AG04450 (cell line): ENCODE measurements at regions not wholly inside any gene's neighbourhood (a gene's known extent, or its start where the extent isn't known, plus 50 kb on each side); places are given as distances from the start of the nearest gene placed in this dataset.

Experiments used
- CTCF ChIA-PET: fragments of 300-600, 350-600 bp; formaldehyde crosslinking; extraction: SDS; loops from one replicate; lab custom pipeline; 2022; ENCODE audit warnings: antibody characterized with exemption, inconsistent platforms; lab: Charles Lee
- POLR2A ChIA-PET: fragments of 350-600 bp; formaldehyde crosslinking; extraction: SDS; loops from one replicate; lab custom pipeline; 2021; ENCODE audit warnings: antibody characterized with exemption, inconsistent platforms; lab: Yijun Ruan, JAX
- DNase-seq: peaks from one replicate; pipeline ENCODE4 v3.0.0-alpha.2; 2011; ENCODE audit warnings: low read depth, low spot score
- H3K27ac ChIP-seq: one replicate; pipeline ENCODE4 v1.5.1; 2012; ENCODE audit warnings: low read depth, low read length, control low read depth
- H3K27me3 ChIP-seq: one replicate; pipeline ENCODE4 v1.6.0; 2012; ENCODE audit warnings: low read length; ENCODE audit not compliant: control insufficient read depth, insufficient read depth
- H3K4me3 ChIP-seq: 2 replicates; pipeline ENCODE4 v1.5.1; 2011; ENCODE audit warnings: mild to moderate bottlenecking, low read depth, low read length, control low read depth
- H3K9me3 ChIP-seq: 2 replicates; pipeline ENCODE4 v1.5.1; 2012; ENCODE audit warnings: low read length; ENCODE audit not compliant: control insufficient read depth, insufficient read depth
- TF ChIP-seq, protein P1 (sequence below): IDR thresholded peaks from 2 replicates; pipeline ENCODE4 v1.5.1; 2011; ENCODE audit warnings: low read depth, low read length, control low read depth, inconsistent platforms

DNA sequence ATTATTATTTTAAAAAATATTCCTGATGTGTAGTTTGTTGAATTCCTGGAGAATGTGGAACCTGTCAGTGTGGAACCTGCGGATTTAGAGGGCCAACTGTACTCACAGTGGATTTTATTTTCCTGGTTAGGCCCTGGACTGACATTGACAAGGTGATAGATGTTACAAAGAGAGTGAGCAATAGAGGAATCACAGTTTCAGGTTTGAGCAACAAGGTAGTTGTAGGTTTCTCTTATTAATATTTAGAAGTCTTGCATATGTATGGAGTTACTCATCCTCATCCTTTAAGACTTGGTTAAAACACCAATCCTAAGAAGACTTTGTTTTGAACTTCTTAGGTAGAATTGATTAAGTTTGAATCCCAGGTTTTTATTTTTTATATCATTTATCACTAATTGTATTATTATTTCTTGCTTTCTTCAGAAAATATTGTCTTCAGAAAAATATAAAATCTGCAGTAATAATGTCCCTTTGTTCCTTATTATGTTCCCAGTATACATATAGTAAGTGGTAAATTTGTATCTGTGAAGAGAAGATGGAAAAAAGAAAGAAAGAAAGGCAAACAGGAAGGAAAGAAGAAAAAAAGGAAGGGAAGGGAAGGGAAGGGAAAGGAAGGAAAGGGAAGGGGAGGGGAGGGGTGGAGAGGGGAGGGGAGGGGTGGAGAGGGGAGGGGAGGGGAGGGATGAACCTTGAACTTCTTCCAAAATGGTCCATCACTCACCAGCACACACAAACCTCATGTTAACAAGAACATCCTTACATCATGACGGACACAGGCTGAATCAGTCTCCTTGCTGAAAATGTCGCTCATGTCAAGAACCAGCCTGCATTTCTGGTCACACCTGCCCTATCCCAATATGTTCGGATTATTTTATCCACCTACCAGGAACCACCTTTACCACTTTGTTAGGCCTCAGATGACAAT, 867.2 kb downstream of the CDH11 start:
- CTCF ChIA-PET: no interaction called here

DNA sequence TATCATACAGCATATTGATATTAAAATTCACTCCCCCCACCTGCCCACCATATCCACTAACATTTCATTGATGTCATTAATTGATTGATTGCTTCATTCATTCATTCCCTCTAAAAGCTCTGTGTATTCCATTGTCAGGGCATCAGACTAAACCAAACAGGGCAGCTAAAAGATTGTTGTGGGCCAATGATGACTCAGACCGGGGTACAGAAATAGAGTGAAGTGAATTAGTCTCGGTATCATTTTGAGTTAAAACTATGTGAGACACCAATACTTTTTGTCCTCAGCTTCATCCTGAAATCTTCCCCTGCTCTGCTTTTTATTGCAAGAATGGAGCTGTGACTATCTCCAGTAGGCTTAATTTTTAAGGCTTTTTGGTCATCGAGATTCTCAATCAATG, 868.3 kb downstream of the CDH11 start:
- no peak overlapping the region for H3K27ac ChIP-seq
- no peak overlapping the region for H3K4me3 ChIP-seq
- H3K9me3 ChIP-seq: no peaks in the 10 kb centered on the region
- DNase-seq: no peak
- TF ChIP-seq, protein P1, sequence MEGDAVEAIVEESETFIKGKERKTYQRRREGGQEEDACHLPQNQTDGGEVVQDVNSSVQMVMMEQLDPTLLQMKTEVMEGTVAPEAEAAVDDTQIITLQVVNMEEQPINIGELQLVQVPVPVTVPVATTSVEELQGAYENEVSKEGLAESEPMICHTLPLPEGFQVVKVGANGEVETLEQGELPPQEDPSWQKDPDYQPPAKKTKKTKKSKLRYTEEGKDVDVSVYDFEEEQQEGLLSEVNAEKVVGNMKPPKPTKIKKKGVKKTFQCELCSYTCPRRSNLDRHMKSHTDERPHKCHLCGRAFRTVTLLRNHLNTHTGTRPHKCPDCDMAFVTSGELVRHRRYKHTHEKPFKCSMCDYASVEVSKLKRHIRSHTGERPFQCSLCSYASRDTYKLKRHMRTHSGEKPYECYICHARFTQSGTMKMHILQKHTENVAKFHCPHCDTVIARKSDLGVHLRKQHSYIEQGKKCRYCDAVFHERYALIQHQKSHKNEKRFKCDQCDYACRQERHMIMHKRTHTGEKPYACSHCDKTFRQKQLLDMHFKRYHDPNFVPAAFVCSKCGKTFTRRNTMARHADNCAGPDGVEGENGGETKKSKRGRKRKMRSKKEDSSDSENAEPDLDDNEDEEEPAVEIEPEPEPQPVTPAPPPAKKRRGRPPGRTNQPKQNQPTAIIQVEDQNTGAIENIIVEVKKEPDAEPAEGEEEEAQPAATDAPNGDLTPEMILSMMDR: no peak
- POLR2A ChIA-PET: no interaction called here
- H3K27me3 ChIP-seq: no peaks in the 10 kb centered on the region
- CTCF ChIA-PET: interaction anchor here (0.6 kb wide), 1 partner anchor 429 kb away, joined by 3 read pairs; no protein-coding TSS in a partner anchor

More for the DNA sequence above, 867.2 kb downstream of the CDH11 start:
- Histone ChIP-seq H3K9me3 (no peaks in the 10 kb centered on the region), H3K27ac (no peak overlapping the region), H3K4me3 (no peak overlapping the region), H3K27me3 (no peaks in the 10 kb centered on the region)
- TF ChIP-seq, protein P1: no peak
- POLR2A ChIA-PET: no interaction called here
- DNase-seq: no peak

DNA sequence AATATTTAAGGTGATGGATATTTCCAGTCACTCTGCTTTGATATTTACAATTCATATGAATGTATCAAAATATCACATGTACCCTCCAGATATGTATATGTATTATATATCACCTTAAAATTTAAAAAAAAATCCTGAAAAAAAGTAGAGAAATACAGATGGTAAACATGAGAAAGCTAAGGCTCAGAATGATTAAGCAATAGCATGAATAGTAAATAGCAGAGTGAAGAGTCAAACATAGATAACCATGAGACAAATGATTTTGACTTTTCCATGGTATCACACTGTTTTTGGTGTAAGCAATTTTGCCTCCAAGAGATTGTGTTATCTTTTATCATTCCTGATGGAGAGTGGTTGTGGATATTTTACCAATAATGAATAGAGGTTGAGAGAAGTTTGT, 868.8 kb downstream of the CDH11 start:
- ChIA-PET CTCF (no interaction called here), POLR2A (no interaction called here)
- Histone ChIP-seq H3K4me3 (no peak overlapping the region), H3K9me3 (no peaks in the 10 kb centered on the region), H3K27ac (no peak overlapping the region), H3K27me3 (no peaks in the 10 kb centered on the region)
- DNase-seq: no peak
- TF ChIP-seq, protein P1: no peak

DNA sequence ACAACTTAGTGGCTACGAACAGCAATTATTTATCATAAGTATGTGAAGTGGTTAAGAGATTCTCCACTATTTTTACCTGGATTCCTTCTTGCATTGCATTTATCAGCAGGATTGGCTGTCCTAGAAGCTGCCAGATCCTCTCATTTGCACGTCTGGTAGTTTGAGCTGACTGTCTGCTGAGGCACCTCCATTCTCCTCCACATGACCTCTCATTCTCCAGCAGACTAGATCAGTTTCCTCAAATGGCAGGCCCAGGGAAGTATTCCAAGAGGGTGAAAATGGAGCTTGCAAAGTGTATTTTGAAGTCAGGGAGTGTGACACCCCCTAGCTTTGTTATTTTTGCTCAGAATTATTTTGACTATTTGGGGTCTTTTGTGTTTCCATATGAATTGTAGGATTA, 870.1 kb downstream of the CDH11 start:
- CTCF ChIA-PET: no interaction called here
- POLR2A ChIA-PET: no interaction called here
- no peak for DNase-seq
- H3K9me3 ChIP-seq: no peaks in the 10 kb centered on the region
- no peak overlapping the region for H3K4me3 ChIP-seq
- no peak overlapping the region for H3K27ac ChIP-seq
- TF ChIP-seq, protein P1: no peak
- no peaks in the 10 kb centered on the region for H3K27me3 ChIP-seq

DNA sequence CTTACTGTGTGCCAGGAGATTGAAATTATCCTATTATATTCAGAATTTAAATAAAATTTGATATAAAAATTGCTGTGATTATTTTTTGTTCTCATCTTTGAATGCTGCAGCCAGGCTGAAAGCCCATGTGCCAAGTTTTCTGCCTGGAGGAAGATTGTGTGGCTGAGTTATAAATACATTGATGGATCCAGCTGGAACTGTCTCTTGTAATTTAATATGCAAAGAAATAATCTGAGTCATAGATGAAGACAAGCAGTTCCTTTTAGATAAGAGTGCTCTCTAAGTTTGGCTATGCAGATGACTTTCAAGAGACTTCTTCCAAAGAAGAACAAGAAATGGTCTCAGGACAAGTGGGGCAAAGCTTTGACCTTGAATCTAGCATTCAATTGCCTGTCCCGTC, 871.0 kb downstream of the CDH11 start:
- no peak for DNase-seq
- Histone ChIP-seq H3K27me3 (no peaks in the 10 kb centered on the region), H3K9me3 (no peaks in the 10 kb centered on the region), H3K27ac (no peak overlapping the region), H3K4me3 (no peak overlapping the region)
- POLR2A ChIA-PET: no interaction called here
- TF ChIP-seq, protein P1: no peak
- CTCF ChIA-PET: interaction anchor here (0.6 kb wide), 1 partner anchor 11 kb away, joined by 3 read pairs; no protein-coding TSS in a partner anchor
